ENCODE measurements at regions not wholly inside any gene's neighbourhood (a gene's known extent, or its start where the extent isn't known, plus 50 kb on each side); places are given as distances from the start of the nearest gene placed in this dataset.

DNA sequence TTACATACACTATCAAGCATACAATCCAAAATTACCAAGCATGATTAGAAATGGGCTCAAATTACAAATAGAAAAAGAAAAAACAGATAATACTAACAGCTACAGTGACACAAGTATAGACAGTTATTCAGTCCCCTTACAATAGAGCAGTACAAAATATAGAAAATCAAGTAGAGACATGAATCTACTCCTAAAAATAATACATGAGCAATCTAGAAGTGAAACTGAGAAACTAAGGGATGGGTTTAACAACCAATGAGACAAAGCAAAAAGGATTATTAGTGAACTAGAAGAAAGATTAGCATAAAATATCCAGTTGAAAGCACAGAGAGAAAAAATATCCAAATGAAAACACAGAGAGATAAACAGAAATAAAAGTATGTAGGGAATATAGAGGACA is 426.7 kb downstream of the TBC1D4 start:
- Histone ChIP-seq H2AFZ (ENCODE audit: low read length, unreplicated experiment) (no peak overlapping the region), H3K4me1 (ENCODE audit: control insufficient read depth, insufficient read depth, low read length, unreplicated experiment) (no peaks in the 10 kb centered on the region), H3K27me3 (ENCODE audit: insufficient read depth, low read length) (no peaks in the 10 kb centered on the region), H3K79me2 (ENCODE audit: control insufficient read depth, insufficient read depth, low read length, unreplicated experiment) (no peaks in the 10 kb centered on the region), H3K4me3 (ENCODE audit: low read depth, low read length) (no peak overlapping the region), H3K36me3 (ENCODE audit: insufficient read depth, low read length) (no peaks in the 10 kb centered on the region), H3K27ac (ENCODE audit: low read depth, low read length) (no peak overlapping the region)

DNA sequence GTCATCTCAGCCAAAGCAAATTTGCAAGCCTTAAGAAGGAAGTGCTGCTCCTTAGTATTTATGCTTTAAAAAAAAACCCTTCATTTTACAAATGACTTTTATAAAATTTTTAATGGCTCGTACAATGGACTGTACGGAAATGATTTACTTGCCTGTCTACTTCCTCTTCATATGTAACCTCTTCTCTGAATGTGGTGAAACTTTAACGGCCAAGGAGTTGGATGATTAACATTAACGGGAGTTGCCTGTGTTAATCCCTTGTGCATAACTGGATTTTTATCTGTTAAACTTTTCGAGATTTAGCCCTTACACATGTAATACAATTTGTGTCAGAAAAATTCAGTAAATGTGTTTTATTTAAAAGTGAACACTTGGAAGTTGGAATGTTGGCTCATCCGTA is 429.4 kb downstream of the TBC1D4 start:
- no peaks in the 10 kb centered on the region for H3K4me1 ChIP-seq (ENCODE audit: control insufficient read depth, insufficient read depth, low read length, unreplicated experiment)
- H3K4me3 ChIP-seq (ENCODE audit: low read depth, low read length), result no peak overlapping the region
- no peak overlapping the region for H3K27ac ChIP-seq (ENCODE audit: low read depth, low read length)
- H2AFZ ChIP-seq (ENCODE audit: low read length, unreplicated experiment), result no peak overlapping the region
- no peaks in the 10 kb centered on the region for H3K27me3 ChIP-seq (ENCODE audit: insufficient read depth, low read length)
- H3K36me3 ChIP-seq (ENCODE audit: insufficient read depth, low read length), result no peaks in the 10 kb centered on the region
- H3K79me2 ChIP-seq (ENCODE audit: control insufficient read depth, insufficient read depth, low read length, unreplicated experiment), result no peaks in the 10 kb centered on the region

DNA sequence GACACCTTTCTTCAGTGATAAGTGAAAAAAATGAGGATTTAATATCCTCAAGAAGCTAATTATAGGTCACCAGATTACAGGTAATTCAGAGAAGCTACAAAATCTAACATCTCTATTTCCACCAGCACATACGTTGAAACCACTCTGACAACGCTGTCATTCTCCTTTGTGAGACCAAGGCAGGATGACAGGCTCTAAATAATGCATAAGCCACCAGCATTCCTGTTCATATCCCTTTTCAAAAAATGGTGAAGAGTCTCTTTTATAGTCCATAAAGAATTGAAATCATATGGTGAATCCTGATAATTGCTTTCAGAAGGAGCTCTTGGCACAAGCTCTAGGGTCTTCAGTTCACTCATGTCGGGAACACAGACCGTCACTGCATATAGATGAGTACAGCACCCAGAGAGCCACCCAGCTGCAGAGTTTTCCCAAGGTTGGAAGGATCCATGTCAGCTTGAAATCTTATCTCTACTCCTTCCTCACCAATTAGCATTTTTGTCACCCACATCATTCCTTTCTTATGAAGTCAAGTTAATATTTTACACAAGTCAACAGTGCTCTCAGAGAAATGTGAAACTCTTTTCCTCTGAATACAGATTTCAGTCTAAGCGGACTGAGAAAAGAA is 431.4 kb downstream of the TBC1D4 start:
- no peaks in the 10 kb centered on the region for H3K36me3 ChIP-seq (ENCODE audit: insufficient read depth, low read length)
- no peaks in the 10 kb centered on the region for H3K4me1 ChIP-seq (ENCODE audit: control insufficient read depth, insufficient read depth, low read length, unreplicated experiment)
- H3K27me3 ChIP-seq (ENCODE audit: insufficient read depth, low read length), result no peaks in the 10 kb centered on the region
- no peak overlapping the region for H2AFZ ChIP-seq (ENCODE audit: low read length, unreplicated experiment)
- H3K4me3 ChIP-seq (ENCODE audit: low read depth, low read length), result no peak overlapping the region
- no peaks in the 10 kb centered on the region for H3K79me2 ChIP-seq (ENCODE audit: control insufficient read depth, insufficient read depth, low read length, unreplicated experiment)
- H3K27ac ChIP-seq (ENCODE audit: low read depth, low read length), result no peak overlapping the region

DNA sequence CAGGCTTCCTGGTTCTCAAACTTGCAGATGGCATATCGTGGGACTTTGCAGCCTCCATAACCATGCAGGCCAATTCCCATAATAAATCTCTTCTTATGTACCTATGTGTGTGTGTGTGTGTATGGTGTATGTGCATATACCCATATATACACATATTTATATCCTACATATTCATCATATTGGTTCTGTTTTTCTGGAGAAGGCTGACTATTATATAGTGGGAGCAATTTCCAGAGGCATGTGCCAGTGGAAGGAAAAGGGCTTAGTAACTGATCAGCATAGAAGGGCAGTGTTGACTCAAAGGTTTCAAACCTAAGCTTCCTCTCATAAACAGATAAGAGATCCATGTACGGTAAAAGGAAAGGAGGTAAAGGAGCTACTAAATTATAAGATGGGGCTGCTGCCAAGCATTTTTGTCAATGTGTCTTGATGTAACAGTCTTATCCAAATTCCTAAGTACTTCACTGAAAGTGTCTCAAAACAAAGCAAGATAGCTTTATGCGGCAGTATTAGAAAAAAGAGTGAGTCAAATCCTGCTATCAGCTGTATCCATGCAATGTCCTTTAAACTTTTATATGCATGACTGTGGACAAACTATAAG is 432.1 kb downstream of the TBC1D4 start:
- no peaks in the 10 kb centered on the region for H3K4me1 ChIP-seq (ENCODE audit: control insufficient read depth, insufficient read depth, low read length, unreplicated experiment)
- no peak overlapping the region for H3K27ac ChIP-seq (ENCODE audit: low read depth, low read length)
- no peak overlapping the region for H3K4me3 ChIP-seq (ENCODE audit: low read depth, low read length)
- no peaks in the 10 kb centered on the region for H3K79me2 ChIP-seq (ENCODE audit: control insufficient read depth, insufficient read depth, low read length, unreplicated experiment)
- H3K36me3 ChIP-seq (ENCODE audit: insufficient read depth, low read length), result no peaks in the 10 kb centered on the region
- no peak overlapping the region for H2AFZ ChIP-seq (ENCODE audit: low read length, unreplicated experiment)
- H3K27me3 ChIP-seq (ENCODE audit: insufficient read depth, low read length), result no peaks in the 10 kb centered on the region

DNA sequence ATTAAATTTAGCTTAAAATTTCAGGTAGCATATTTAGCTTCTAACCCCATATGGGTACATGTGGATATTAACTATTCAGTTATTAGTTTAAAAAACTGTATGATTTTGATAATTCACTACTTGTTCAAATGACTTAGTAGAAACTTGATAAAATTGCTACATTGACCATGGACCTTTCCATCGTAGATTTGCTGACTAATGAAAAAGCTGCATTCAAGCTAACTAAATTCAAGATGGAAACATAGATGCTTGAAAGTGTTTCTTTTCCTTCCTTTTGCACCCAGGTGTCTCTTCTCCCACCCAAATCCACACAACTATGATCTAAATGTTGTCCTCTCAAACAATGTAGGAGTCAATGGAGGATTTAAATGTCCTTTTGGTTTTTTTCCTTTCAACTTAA is 439.2 kb downstream of the TBC1D4 start:
- H3K27ac ChIP-seq (ENCODE audit: low read depth, low read length), result no peak overlapping the region
- no peak overlapping the region for H3K4me3 ChIP-seq (ENCODE audit: low read depth, low read length)
- H3K4me1 ChIP-seq (ENCODE audit: control insufficient read depth, insufficient read depth, low read length, unreplicated experiment), result no peaks in the 10 kb centered on the region
- H3K27me3 ChIP-seq (ENCODE audit: insufficient read depth, low read length), result no peaks in the 10 kb centered on the region
- H3K79me2 ChIP-seq (ENCODE audit: control insufficient read depth, insufficient read depth, low read length, unreplicated experiment), result no peaks in the 10 kb centered on the region
- H3K36me3 ChIP-seq (ENCODE audit: insufficient read depth, low read length), result no peaks in the 10 kb centered on the region
- no peak overlapping the region for H2AFZ ChIP-seq (ENCODE audit: low read length, unreplicated experiment)

DNA sequence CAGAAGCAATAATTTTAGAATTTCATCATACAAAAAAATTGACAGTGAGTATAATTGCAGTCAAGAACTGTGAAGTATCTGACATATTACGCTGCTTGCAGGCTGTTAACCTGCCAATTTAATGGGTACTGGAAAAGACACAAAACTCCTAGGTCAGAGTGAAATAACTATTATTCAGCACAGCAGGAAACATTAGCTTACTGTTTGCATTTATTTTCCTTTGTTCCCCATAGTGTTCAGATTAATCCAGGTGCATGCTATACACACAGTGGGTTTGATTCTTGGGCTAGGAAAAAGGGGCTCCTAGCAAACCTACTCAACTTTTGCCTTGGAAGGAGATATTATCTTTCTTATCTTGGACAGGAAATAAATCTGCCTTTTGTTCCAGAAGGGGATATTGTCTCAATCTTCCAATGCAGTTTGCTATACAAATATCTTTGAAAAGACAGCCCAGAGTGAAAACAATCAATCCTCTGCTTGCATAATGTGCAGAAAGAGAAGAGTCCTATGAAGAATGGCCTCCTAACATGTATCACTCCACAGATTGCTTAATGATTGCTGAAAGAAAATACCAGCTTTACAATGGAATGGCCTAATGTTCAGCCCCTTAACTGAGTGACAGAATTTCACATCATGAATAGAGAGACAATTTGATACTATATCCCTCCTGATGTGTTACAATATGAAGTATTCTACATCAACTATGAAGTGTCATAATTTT is 443.4 kb downstream of the TBC1D4 start:
- H3K79me2 ChIP-seq (ENCODE audit: control insufficient read depth, insufficient read depth, low read length, unreplicated experiment), result no peaks in the 10 kb centered on the region
- no peak overlapping the region for H3K4me3 ChIP-seq (ENCODE audit: low read depth, low read length)
- H3K36me3 ChIP-seq (ENCODE audit: insufficient read depth, low read length), result no peaks in the 10 kb centered on the region
- no peaks in the 10 kb centered on the region for H3K4me1 ChIP-seq (ENCODE audit: control insufficient read depth, insufficient read depth, low read length, unreplicated experiment)
- no peak overlapping the region for H3K27ac ChIP-seq (ENCODE audit: low read depth, low read length)
- no peaks in the 10 kb centered on the region for H3K27me3 ChIP-seq (ENCODE audit: insufficient read depth, low read length)
- no peak overlapping the region for H2AFZ ChIP-seq (ENCODE audit: low read length, unreplicated experiment)

DNA sequence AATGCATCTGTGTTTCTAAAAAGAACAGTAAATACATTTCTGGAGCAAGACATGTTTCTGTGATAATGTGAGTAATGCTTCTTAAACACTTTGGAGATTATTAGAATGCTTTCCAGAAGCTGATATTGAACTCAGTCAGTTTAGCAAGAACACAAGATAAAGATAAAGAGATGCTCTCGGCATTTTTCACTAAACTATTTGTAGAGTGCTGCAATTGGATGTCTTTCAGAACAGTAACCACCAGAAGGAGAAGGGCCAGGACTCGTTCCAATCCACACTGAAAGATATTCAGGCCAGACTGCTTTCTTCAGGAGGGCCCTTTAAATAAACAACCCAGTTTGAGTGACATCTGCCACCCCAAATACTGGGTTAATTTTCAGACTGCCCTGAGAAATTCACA is 456.0 kb downstream of the TBC1D4 start:
- H3K27ac ChIP-seq (ENCODE audit: low read depth, low read length), result no peak overlapping the region
- no peaks in the 10 kb centered on the region for H3K79me2 ChIP-seq (ENCODE audit: control insufficient read depth, insufficient read depth, low read length, unreplicated experiment)
- H2AFZ ChIP-seq (ENCODE audit: low read length, unreplicated experiment), result peak overlapping the region; percentile 54
- H3K27me3 ChIP-seq (ENCODE audit: insufficient read depth, low read length), result no peaks in the 10 kb centered on the region
- no peaks in the 10 kb centered on the region for H3K36me3 ChIP-seq (ENCODE audit: insufficient read depth, low read length)
- H3K4me3 ChIP-seq (ENCODE audit: low read depth, low read length), result no peak overlapping the region
- no peaks in the 10 kb centered on the region for H3K4me1 ChIP-seq (ENCODE audit: control insufficient read depth, insufficient read depth, low read length, unreplicated experiment)

DNA sequence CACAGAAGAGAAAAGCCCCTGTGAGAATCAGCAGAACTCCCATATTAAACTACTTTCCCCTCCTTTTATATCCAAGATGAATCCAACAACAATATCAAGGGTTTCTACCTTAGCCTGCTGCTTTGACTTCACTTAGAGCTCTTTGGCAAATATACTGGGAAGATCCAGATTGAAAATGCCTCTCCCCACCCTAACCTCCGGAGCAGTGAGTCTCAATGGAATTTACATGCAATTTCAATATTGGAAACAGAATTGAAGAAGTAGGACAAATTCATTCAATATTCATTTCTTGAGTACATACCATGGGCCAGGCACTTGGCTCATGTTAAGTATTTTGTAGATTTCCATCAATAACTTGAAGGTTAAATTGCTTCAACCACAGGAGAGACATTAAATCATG is 457.4 kb downstream of the TBC1D4 start:
- no peak overlapping the region for H3K4me3 ChIP-seq (ENCODE audit: low read depth, low read length)
- no peaks in the 10 kb centered on the region for H3K79me2 ChIP-seq (ENCODE audit: control insufficient read depth, insufficient read depth, low read length, unreplicated experiment)
- no peaks in the 10 kb centered on the region for H3K36me3 ChIP-seq (ENCODE audit: insufficient read depth, low read length)

DNA sequence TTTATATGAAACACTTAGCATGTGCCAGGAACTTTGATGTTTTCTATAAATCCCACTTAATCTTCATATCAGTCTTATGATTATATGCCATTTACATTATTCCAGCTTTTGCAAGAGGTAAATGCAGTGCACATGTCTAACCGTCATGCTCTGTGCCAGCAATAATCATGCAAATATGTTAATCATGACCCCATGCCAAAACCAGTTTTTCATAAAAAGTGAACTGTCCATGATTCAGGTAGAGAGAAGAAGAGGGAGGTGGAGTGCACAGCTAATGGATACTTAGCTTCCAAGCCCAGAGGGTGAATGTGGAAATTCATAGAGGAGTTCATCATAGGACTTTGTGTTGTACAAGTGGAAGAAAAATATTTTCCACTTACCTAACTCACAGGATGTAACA is 458.4 kb downstream of the TBC1D4 start:
- H3K79me2 ChIP-seq (ENCODE audit: control insufficient read depth, insufficient read depth, low read length, unreplicated experiment), result no peaks in the 10 kb centered on the region
- no peak overlapping the region for H3K4me3 ChIP-seq (ENCODE audit: low read depth, low read length)
- H2AFZ ChIP-seq (ENCODE audit: low read length, unreplicated experiment), result no peak overlapping the region
- H3K4me1 ChIP-seq (ENCODE audit: control insufficient read depth, insufficient read depth, low read length, unreplicated experiment), result no peaks in the 10 kb centered on the region
- no peak overlapping the region for H3K27ac ChIP-seq (ENCODE audit: low read depth, low read length)
- H3K27me3 ChIP-seq (ENCODE audit: insufficient read depth, low read length), result no peaks in the 10 kb centered on the region
- H3K36me3 ChIP-seq (ENCODE audit: insufficient read depth, low read length), result no peaks in the 10 kb centered on the region

More for the DNA sequence above, 457.4 kb downstream of the TBC1D4 start:
- Histone ChIP-seq H2AFZ (ENCODE audit: low read length, unreplicated experiment) (no peak overlapping the region), H3K27ac (ENCODE audit: low read depth, low read length) (no peak overlapping the region), H3K4me1 (ENCODE audit: control insufficient read depth, insufficient read depth, low read length, unreplicated experiment) (no peaks in the 10 kb centered on the region), H3K27me3 (ENCODE audit: insufficient read depth, low read length) (no peaks in the 10 kb centered on the region)

DNA sequence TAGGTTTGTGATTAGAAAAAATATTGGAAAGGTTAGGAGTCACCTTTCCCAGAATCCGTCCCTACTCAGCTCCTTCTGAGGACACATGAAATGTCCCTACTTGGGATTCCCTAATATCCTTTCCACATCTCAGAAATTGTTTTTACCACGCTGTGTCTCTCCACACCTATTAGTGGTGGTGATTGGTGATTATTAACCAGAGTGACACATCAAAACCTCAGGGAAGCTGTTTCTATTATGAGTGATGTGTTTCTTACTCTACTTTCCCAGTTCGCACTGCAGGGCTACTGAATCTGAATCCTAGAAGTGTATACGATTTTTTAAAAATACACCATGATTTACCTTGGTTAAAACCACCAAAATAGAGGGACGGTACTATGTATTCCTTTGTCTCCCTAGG is 460.8 kb downstream of the TBC1D4 start:
- H3K79me2 ChIP-seq (ENCODE audit: control insufficient read depth, insufficient read depth, low read length, unreplicated experiment), result no peaks in the 10 kb centered on the region
- no peak overlapping the region for H3K27ac ChIP-seq (ENCODE audit: low read depth, low read length)
- H2AFZ ChIP-seq (ENCODE audit: low read length, unreplicated experiment), result no peak overlapping the region
- H3K36me3 ChIP-seq (ENCODE audit: insufficient read depth, low read length), result no peaks in the 10 kb centered on the region
- no peak overlapping the region for H3K4me3 ChIP-seq (ENCODE audit: low read depth, low read length)
- no peaks in the 10 kb centered on the region for H3K27me3 ChIP-seq (ENCODE audit: insufficient read depth, low read length)
- H3K4me1 ChIP-seq (ENCODE audit: control insufficient read depth, insufficient read depth, low read length, unreplicated experiment), result no peaks in the 10 kb centered on the region

DNA sequence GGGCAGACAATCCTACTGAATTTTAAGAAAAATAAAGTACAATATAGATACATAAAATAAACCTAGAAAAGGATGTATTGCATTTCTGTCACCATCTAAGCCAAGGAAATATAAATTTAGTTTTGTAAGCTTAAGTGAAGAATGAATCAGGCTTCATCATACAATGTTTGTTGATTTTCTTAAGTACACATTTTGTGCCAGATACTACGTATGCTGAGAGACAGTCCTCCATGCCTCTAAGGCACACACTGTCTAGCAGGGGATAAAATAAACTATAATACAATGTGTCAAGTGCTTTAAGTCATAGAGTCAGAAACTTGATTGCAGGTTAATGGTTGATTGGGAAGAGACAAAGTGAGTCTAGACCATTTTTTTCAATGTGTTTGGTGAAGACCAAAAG is 465.7 kb downstream of the TBC1D4 start:
- no peak overlapping the region for H2AFZ ChIP-seq (ENCODE audit: low read length, unreplicated experiment)
- no peaks in the 10 kb centered on the region for H3K27me3 ChIP-seq (ENCODE audit: insufficient read depth, low read length)
- no peaks in the 10 kb centered on the region for H3K79me2 ChIP-seq (ENCODE audit: control insufficient read depth, insufficient read depth, low read length, unreplicated experiment)

More for the DNA sequence above, 465.7 kb downstream of the TBC1D4 start:
- no peak overlapping the region for H3K4me3 ChIP-seq (ENCODE audit: low read depth, low read length)
- H3K27ac ChIP-seq (ENCODE audit: low read depth, low read length), result no peak overlapping the region
- no peaks in the 10 kb centered on the region for H3K4me1 ChIP-seq (ENCODE audit: control insufficient read depth, insufficient read depth, low read length, unreplicated experiment)
- no peaks in the 10 kb centered on the region for H3K36me3 ChIP-seq (ENCODE audit: insufficient read depth, low read length)

All from ACC112 (cell line).